IMR-90 (cell line): ENCODE measurements at regions not wholly inside any gene's neighbourhood (a gene's known extent, or its start where the extent isn't known, plus 50 kb on each side); places are given as distances from the start of the nearest gene placed in this dataset.

Source experiments
- ATAC-seq: fragments of 200-7000 bp; cut with Tn5 transposase; 2 replicates; pipeline ENCODE4 v1.9.1; 2020; ENCODE audit warnings: low read depth, mild to moderate bottlenecking, moderate library complexity
- BruUV-seq: library from RNA; stranded (reverse); fragments of 400-500 nt; replicated peaks from 2 replicates; lab custom pipeline; 2021; lab: Mats Ljungman, UMichigan
- CTCF ChIA-PET: fragments of 300-600 bp; formaldehyde crosslinking; extraction: SDS; loops from one replicate; lab custom pipeline; 2021; ENCODE audit warnings: antibody characterized with exemption; lab: Yijun Ruan, JAX
- POLR2A ChIA-PET: fragments of 300-600 bp; sonication (Branson Sonifier 250); formaldehyde crosslinking; loops from one replicate; lab custom pipeline; 2022; ENCODE audit warnings: antibody characterized with exemption; ENCODE audit not compliant: unreplicated experiment; lab: Charles Lee
- DNase-seq: peaks from one replicate; pipeline ENCODE4 v3.0.0; 2013
- H2AFZ ChIP-seq: replicated peaks from 2 replicates; pipeline ENCODE3; 2013; ENCODE audit warnings: low read length, mild to moderate bottlenecking; ENCODE audit not compliant: poor library complexity
- H2AK5ac ChIP-seq: 2 replicates; pipeline ENCODE4 v1.6.1; 2013; ENCODE audit warnings: low read depth, low read length, inconsistent platforms
- H2AK9ac ChIP-seq: replicated peaks from 2 replicates; pipeline ENCODE3; 2013; ENCODE audit warnings: mild to moderate bottlenecking, low read depth, low read length, moderate library complexity; ENCODE audit not compliant: poor library complexity
- H2BK120ac ChIP-seq: 2 replicates; pipeline ENCODE4 v1.6.1; 2013; ENCODE audit warnings: low read depth, low read length, inconsistent platforms
- H2BK15ac ChIP-seq: 3 replicates; pipeline ENCODE4 v1.6.1; 2013; ENCODE audit warnings: low read depth, low read length, inconsistent platforms
- H2BK20ac ChIP-seq: 2 replicates; pipeline ENCODE4 v1.6.1; 2013; ENCODE audit warnings: low read depth, mild to moderate bottlenecking, inconsistent platforms, low read length, moderate library complexity
- H2BK5ac ChIP-seq: 2 replicates; pipeline ENCODE4 v1.6.1; 2013; ENCODE audit warnings: mild to moderate bottlenecking, low read depth, low read length, inconsistent platforms; ENCODE audit not compliant: poor library complexity, severe bottlenecking
- H3K14ac ChIP-seq: replicated peaks from 2 replicates; pipeline ENCODE4 v1.6.1; 2013; ENCODE audit warnings: low read depth, low read length, inconsistent platforms
- H3K18ac ChIP-seq: 2 replicates; pipeline ENCODE4 v1.6.1; 2013; ENCODE audit warnings: low read depth, low read length, control low read depth
- H3K23ac ChIP-seq: 2 replicates; pipeline ENCODE4 v1.6.1; 2013; ENCODE audit warnings: low read depth, low read length, inconsistent platforms
- H3K27ac ChIP-seq: 2 replicates; pipeline ENCODE4 v1.5.1; 2013; ENCODE audit warnings: mild to moderate bottlenecking, control low read depth, low read length; ENCODE audit not compliant: insufficient read depth
- H3K27me3 ChIP-seq: 2 replicates; pipeline ENCODE4 v1.6.1; 2013; ENCODE audit warnings: low read length; ENCODE audit not compliant: control insufficient read depth, insufficient read depth
- H3K36me3 ChIP-seq: 2 replicates; pipeline ENCODE4 v1.6.1; 2013; ENCODE audit warnings: low read length, mixed read lengths; ENCODE audit not compliant: control insufficient read depth, insufficient read depth
- H3K4ac ChIP-seq: 2 replicates; pipeline ENCODE4 v1.6.1; 2013; ENCODE audit warnings: low read depth, low read length, inconsistent platforms
- H3K4me1 ChIP-seq: 2 replicates; pipeline ENCODE4 v1.6.1; 2013; ENCODE audit warnings: low read length, mixed read lengths; ENCODE audit not compliant: control insufficient read depth, insufficient read depth
- H3K4me2 ChIP-seq: 2 replicates; pipeline ENCODE4 v1.6.1; 2013; ENCODE audit warnings: low read depth, mild to moderate bottlenecking, control low read depth, low read length, moderate library complexity
- H3K4me3 ChIP-seq: 2 replicates; pipeline ENCODE4 v1.5.1; 2013; ENCODE audit warnings: low read depth, mild to moderate bottlenecking, control low read depth, low read length, moderate library complexity; ENCODE audit not compliant: insufficient read depth
- H3K56ac ChIP-seq: 2 replicates; pipeline ENCODE4 v1.6.1; 2013; ENCODE audit warnings: low read length, inconsistent platforms; ENCODE audit not compliant: insufficient read depth; ENCODE audit errors: extremely low read depth
- H3K79me1 ChIP-seq, 2 experiments: 2 replicates each; pipeline ENCODE4 v1.6.1; 2013; ENCODE audit warnings: low read length in 2 of 2, inconsistent platforms in 1 of 2, low read depth in 1 of 2
- H3K9ac ChIP-seq: 2 replicates; pipeline ENCODE4 v1.6.1; 2013; ENCODE audit warnings: low read depth, low read length, control low read depth
- H3K9me1 ChIP-seq: 2 replicates; pipeline ENCODE4 v1.6.1; 2013; ENCODE audit warnings: low read length, inconsistent platforms; ENCODE audit not compliant: insufficient read depth
- H3K9me3 ChIP-seq: 2 replicates; pipeline ENCODE4 v1.6.1; 2013; ENCODE audit warnings: low read length; ENCODE audit not compliant: control insufficient read depth, insufficient read depth
- H4K20me1 ChIP-seq: 2 replicates; pipeline ENCODE4 v1.6.1; 2013; ENCODE audit warnings: low read length, inconsistent platforms; ENCODE audit not compliant: insufficient read depth
- H4K5ac ChIP-seq: 2 replicates; pipeline ENCODE4 v1.6.1; 2013; ENCODE audit warnings: mild to moderate bottlenecking, low read depth, low read length, control low read depth
- H4K8ac ChIP-seq, 2 experiments: 2 replicates each; pipeline ENCODE4 v1.6.1; 2013; ENCODE audit warnings: low read depth in 2 of 2, low read length in 2 of 2, control low read depth in 1 of 2, inconsistent platforms in 1 of 2
- H4K91ac ChIP-seq: 2 replicates; pipeline ENCODE4 v1.6.1; 2013; ENCODE audit warnings: low read depth, low read length, inconsistent platforms; ENCODE audit not compliant: insufficient read depth
- BHLHE40 ChIP-seq: fragments of 150-350 bp; IDR thresholded peaks from 2 replicates; pipeline ENCODE4 v1.6.1; 2016; ENCODE audit warnings: mild to moderate bottlenecking, low read depth, low read length
- CEBPB ChIP-seq: IDR thresholded peaks from 2 replicates; pipeline ENCODE4 v1.6.1; 2012; ENCODE audit warnings: low read depth, low read length, improper control_type of control experiment
- CHD1 ChIP-seq: IDR thresholded peaks from 2 replicates; pipeline ENCODE4 v1.6.1; 2012; ENCODE audit warnings: low read depth, low read length, improper control_type of control experiment
- FOS ChIP-seq: fragments of 150-350 bp; IDR thresholded peaks from 2 replicates; pipeline ENCODE4 v1.6.1; 2016; ENCODE audit warnings: low read depth, low read length
- MAZ ChIP-seq: IDR thresholded peaks from 2 replicates; pipeline ENCODE4 v1.6.1; 2012; ENCODE audit warnings: low read depth, mild to moderate bottlenecking, low read length, improper control_type of control experiment, moderate library complexity, borderline replicate concordance
- NFE2L2 ChIP-seq: fragments of 150-350 bp; IDR thresholded peaks from 2 replicates; pipeline ENCODE4 v1.6.1; 2016; ENCODE audit warnings: low read depth, mild to moderate bottlenecking, low read length
- RAD21 ChIP-seq: IDR thresholded peaks from 2 replicates; pipeline ENCODE4 v1.6.1; 2012; ENCODE audit warnings: low read length, improper control_type of control experiment
- RCOR1 ChIP-seq: IDR thresholded peaks from 2 replicates; pipeline ENCODE4 v1.6.1; 2012; ENCODE audit warnings: mild to moderate bottlenecking, low read length, improper control_type of control experiment; ENCODE audit not compliant: insufficient replicate concordance
- RFX5 ChIP-seq: IDR thresholded peaks from 2 replicates; pipeline ENCODE4 v1.8.0; 2012; ENCODE audit warnings: low read depth, mild to moderate bottlenecking, low read length, moderate library complexity
- SMC3 ChIP-seq: fragments of 150-350 bp; IDR thresholded peaks from 2 replicates; pipeline ENCODE4 v1.6.1; 2016; ENCODE audit warnings: low read depth, mild to moderate bottlenecking, antibody characterized with exemption, low read length, moderate library complexity
- WGBS, 2 experiments: methylation state at CpG; one replicate each; pipeline versions ENCODE4 v1.1.5 to v1.1.7; 2013; ENCODE audit warnings: missing lambda C conversion rate in 2 of 2; ENCODE audit not compliant: insufficient read length in 1 of 2; ENCODE audit errors: extremely low coverage in 2 of 2; 5-methylcytosine and 5-hydroxymethylcytosine counted together
- dilution Hi-C: fragments of 300-500 bp; cut with HindIII; formaldehyde crosslinking; loops from one replicate; pipeline ENCODE4 v1.14.3; 2018; ENCODE audit warnings: low sequenced_read_pairs; ENCODE audit not compliant: unreplicated experiment
- in situ Hi-C: fragments of 300-500 bp; cut with MboI; formaldehyde crosslinking; loops from 3 replicates; pipeline ENCODE4 v1.14.3; 2019; ENCODE audit warnings: low sequenced_read_pairs, inconsistent platforms, mixed read lengths
- intact Hi-C: fragments of 100-400 bp; cut with micrococcal nuclease; formaldehyde crosslinking; loops from 2 replicates; pipeline ENCODE4 v1.10.0; 2022
- TF ChIP-seq, protein P1 (sequence below): fragments of 150-350 bp; IDR thresholded peaks from 2 replicates; pipeline ENCODE4 v1.6.1; 2016; ENCODE audit warnings: low read depth, mild to moderate bottlenecking, low read length, moderate library complexity, borderline replicate concordance

DNA sequence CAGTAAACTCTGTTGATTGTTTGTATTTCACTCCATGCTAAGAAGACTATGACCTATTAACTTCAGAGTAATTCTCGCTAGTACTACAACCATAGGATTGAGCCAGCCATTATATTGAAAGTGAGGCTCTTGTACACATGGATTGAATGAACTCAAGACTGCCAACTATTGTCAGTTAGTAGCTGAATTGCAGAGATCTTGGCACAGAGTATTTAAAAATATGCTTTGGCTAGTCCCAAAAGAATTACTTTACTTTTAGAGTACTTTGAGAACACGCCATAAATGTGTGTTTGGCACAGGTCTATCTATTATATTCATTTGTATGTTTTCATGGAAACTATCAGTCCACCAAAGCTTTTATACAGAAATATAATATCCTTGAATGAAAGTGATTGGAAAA lies 226.7 kb upstream of the DCBLD2 start (continued):
- TF ChIP-seq MAZ (no peak), RFX5 (no peak), RCOR1 (no peak), NFE2L2 (no peak)

DNA sequence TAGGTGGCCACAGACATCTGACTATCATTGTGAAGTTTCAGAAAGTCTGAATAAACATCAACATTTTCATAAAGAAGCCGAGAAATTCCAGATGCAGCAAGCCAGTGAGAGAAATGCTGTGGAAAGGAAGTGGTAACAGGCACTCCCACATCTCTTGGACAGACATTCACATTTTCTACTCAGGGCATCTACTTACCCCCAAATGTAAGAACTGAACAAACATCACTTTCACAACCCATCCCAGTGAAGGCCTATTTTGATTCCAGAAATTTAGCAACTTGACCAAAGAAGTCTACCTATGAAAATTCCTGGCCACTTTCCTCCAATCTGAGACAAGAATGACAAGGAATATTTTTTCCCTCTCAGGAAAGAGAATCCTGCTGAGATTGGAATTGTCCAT lies 224.8 kb upstream of the DCBLD2 start:
- H4K20me1 ChIP-seq, result no peaks in the 10 kb centered on the region
- H3K4me3 ChIP-seq, result no peak overlapping the region
- H3K36me3 ChIP-seq, result no peaks in the 10 kb centered on the region
- no peaks in the 10 kb centered on the region for H3K79me1 ChIP-seq
- H3K9me1 ChIP-seq, result peaks cover 5% of the 10 kb centered on the region
- whole genome bisulfite sequencing, 2 experiments, result no CpG with 5 or more reads among the region's 1 CpG
- peak overlapping the region; percentile 77 for H2AFZ ChIP-seq
- dilution Hi-C loops, result no loop called here
- no peak for TF ChIP-seq FOS
- TF ChIP-seq CEBPB, result no peak
- TF ChIP-seq, protein P1, sequence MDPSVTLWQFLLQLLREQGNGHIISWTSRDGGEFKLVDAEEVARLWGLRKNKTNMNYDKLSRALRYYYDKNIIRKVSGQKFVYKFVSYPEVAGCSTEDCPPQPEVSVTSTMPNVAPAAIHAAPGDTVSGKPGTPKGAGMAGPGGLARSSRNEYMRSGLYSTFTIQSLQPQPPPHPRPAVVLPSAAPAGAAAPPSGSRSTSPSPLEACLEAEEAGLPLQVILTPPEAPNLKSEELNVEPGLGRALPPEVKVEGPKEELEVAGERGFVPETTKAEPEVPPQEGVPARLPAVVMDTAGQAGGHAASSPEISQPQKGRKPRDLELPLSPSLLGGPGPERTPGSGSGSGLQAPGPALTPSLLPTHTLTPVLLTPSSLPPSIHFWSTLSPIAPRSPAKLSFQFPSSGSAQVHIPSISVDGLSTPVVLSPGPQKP, result no peak
- TF ChIP-seq SMC3, result no peak
- TF ChIP-seq CHD1, result no peak
- no peak for TF ChIP-seq RCOR1
- TF ChIP-seq MAZ, result no peak
- TF ChIP-seq BHLHE40, result no peak
- TF ChIP-seq RAD21, result no peak
- peak overlapping the region; percentile 66; the same call in 1 of the 3 replicates for H2BK15ac ChIP-seq
- no peak overlapping the region for H3K23ac ChIP-seq
- H2BK20ac ChIP-seq, result peak overlapping the region; percentile 61; the same call in 1 of the 2 replicates
- H3K56ac ChIP-seq, result no peak overlapping the region
- CTCF ChIA-PET, result no interaction called here
- peak overlapping the region; percentile 40; the same call in 1 of the 2 replicates for H3K4me2 ChIP-seq
- peak overlapping the region in 1 of 2 experiments; percentile 42; a peak in 1 of 4 replicates for H4K8ac ChIP-seq
- no peak for ATAC-seq
- peaks cover 10% of the 10 kb centered on the region for H3K4me1 ChIP-seq
- H3K27me3 ChIP-seq, result no peaks in the 10 kb centered on the region
- no peak overlapping the region for H2AK9ac ChIP-seq
- DNase-seq, result peak; percentile 8
- in situ Hi-C loops, result no loop called here
- POLR2A ChIA-PET, result no interaction called here
- no peak overlapping the region for H3K27ac ChIP-seq
- H2BK120ac ChIP-seq, result peak overlapping the region; percentile 80
- H3K4ac ChIP-seq, result no peak overlapping the region
- intact Hi-C loops, result no loop called here
- no peak overlapping the region for H3K9ac ChIP-seq
- H3K14ac ChIP-seq, result 0 out of 2 replicates have a peak overlapping the region, but pooled peaks have one; percentile 44
- H2BK5ac ChIP-seq, result peak overlapping the region; percentile 50
- H2AK5ac ChIP-seq, result peak overlapping the region; percentile 62; the same call in 1 of the 2 replicates
- H3K18ac ChIP-seq, result peak overlapping the region; percentile 88
- H3K9me3 ChIP-seq, result no peaks in the 10 kb centered on the region
- H4K5ac ChIP-seq, result peak overlapping the region; percentile 88; the same call in 1 of the 2 replicates
- H4K91ac ChIP-seq, result no peak overlapping the region
- no TSS peak for BruUV-seq
